NCI-H2107 (cell line): ENCODE measurements at regions not wholly inside any gene's neighbourhood (a gene's known extent, or its start where the extent isn't known, plus 50 kb on each side); places are given as distances from the start of the nearest gene placed in this dataset.
"Not testable (repeated sequence)": the region's sequence is repeated elsewhere in the genome, so short reads cannot be mapped to it uniquely, and the experiment has no call there.

Experiments used
- DNase-seq: peaks from one replicate; lab custom pipeline; 2025; lab: John Stamatoyannopoulos, UW

DNA sequence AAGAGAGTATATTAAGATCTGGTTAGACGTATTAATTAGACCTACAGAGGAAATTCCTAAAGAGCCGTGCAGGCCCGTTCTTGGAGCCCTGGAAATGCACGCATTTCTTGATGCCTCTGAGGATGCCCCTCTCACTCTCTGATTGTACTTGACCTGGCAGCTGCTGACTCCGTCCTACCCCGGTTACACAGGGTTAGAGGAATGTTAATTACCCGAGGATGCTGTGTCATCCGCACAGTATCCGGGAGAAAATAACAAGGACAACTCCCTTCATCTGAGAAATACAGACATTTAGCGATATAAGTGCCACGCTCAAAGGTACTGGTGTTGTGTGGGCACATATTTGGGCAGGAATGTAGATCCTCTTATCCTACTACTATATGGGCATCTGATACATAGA lies 404.6 kb upstream of the FAT1 start:
- no peak for DNase-seq

DNA sequence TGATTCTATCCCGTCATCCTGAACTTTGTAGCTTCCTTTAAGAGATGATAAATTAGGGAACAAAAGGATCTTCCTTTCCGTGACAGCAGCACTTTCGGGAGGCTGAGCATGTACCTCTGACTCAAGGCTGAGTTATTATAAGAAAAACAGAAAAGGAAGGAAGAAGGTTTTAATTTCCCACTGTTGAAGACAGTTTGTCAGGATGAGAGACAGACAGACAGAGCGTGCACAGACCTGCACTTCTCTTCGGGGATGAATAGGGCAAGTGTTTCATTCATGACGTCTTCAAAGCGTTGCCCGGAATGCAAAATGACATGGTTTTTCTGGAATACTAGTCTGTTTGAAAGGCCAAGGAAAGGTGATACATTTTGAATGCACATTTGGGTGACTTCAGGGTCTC lies 405.3 kb upstream of the FAT1 start:
- no peak for DNase-seq

DNA sequence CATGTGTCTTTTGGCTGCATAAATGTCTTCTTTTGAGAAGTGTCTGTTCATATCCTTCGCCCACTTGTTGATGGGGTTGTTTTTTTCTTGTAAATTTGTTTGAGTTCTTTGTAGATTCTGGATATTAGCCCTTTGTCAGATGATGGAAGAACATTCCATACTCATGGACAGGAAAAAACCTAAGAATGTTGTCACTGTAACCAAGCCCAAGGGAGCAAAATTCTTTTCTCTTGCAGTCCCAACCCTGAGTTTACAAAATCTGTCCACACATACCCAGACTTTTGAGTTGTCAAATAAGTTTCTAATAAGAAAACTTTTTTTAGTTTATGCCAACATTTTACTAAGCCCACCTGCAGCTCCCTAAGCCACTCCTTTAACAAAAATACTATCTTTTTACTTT lies 408.2 kb upstream of the FAT1 start:
- not testable (repeated sequence) for DNase-seq

DNA sequence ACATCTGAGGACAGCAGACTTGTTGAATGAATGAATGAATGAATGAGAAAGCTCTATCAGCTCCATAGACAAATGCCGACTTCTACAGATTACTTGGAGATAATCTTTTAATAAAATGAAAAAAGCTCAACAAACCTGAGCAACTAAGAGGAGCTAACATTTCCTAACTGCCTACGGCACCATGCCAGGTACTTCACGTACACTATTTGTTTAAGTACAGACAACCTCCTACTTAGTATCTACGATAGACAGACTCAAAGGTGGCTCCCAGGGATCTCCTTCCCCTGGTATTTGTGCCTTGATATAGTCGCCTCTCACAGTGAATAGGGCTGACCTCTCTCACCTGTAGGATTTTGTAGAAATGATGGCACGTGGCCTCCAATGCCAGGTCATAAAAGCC lies 412.2 kb upstream of the FAT1 start:
- DNase-seq: no peak

DNA sequence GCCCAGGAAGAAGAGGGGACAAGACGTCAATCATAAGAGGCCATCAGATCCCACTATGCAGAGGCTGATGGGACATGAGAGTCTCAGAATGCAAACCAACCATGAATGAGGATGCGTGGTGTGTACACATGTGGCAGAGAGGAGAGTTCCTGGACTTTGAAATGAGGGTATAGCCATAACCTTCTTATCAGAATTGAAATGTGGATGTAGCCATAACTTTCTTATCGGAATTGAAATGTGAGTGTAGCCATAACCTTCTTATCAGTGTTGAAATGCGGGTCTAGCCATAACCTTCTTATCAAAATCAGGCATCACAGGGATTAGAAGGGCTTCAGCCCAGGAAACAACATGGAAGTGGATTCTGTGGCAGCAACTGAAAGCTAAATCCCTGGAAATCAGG lies 415.5 kb upstream of the FAT1 start:
- no peak for DNase-seq

DNA sequence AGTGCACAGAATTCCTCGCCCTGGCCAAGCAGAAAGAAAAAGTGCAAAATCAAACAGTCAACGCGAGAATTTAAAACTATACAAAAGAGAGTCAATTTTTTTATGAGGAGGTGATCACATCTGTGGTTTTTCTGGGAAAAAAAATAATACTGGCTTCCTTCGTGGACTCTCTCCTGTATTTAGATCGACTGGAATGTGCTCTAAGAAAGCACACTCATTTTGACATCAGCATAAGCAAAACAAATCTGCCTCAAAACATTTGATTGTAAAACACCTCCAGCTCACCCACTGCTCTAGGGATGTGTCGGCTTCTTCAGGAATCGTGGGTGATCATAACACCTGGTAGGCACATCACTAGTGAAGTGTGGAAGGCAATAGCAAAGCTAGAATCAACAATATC lies 417.4 kb upstream of the FAT1 start:
- no peak for DNase-seq

DNA sequence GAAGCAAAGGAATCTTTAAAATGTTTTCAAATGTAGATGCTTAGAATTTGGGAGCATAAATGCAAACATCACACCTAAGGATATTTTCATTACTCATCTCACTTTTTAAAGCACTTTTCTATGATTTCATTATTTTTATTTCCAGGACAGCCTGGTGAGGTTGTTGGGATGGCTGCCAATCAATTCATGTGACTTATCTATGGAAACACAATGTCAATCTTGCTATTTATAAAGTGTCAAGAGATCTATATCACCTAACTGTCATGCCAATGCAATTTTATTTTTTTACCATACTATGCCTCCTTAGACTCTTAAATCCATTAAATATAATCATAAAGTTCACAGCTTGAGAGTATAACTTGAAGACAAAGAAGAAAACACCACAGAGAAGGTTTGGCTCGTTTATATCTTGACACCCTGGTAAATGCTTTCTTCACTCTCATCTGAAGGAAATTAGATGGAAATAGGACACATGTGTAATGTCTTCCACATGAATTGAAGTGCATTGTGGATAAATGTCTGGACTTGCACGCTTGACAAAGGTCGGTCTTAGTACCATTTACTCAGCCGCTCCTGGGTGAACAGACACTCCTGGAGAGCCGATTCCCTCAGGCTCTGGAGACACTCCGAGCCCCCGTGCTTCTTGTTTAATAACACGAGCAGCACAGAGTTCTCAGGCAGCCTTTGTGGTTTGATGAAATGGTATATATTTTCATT lies 425.7 kb upstream of the FAT1 start:
- DNase-seq: no peak

DNA sequence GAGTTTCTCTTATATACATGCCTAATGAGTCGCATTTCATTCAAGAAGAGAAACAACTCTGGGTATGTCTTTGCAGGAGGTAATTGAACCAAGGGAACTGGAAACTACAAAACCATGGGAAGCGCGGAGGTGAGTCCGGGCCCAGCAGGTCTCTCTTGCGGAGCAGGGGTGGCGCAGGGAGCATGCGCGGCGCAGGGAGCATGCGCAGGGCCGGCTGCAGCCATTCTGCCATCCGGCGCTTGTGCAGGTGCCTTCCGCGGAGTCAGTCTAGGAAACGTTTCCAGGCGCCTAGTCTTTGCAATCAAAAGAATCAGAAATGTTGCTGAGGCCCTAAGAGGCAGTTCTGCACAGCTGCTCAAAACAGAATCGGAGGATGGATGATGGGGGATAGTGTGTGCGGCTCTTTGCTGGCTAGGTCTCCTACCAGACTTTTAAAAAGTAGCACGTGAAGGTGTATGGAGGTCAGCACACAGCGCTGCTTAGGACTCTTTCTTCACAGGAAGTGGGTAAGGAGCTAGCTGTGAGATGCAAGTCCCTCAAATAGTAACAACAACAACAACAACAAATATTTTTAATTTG lies 433.8 kb upstream of the FAT1 start:
- no peak for DNase-seq

DNA sequence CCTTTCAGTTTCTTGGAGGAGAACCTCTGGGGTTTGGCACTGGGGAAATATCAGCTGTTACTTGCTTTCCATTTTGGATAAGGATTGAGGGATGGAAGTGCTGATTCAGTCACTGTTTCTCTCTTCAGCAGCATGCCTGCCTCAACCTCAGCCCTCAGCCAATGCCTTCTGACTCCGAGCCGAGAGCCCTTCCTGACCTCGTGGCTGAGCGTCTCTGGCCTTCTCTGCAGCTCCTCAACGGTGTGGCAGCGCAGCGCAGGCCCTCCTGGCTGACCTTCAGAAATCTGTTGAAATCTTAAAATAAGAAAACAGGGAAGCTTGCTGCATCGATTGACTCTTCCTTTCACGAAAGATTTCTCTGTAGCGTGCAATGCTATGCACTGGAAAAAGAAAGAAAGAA lies 434.3 kb upstream of the FAT1 start:
- DNase-seq: no peak

DNA sequence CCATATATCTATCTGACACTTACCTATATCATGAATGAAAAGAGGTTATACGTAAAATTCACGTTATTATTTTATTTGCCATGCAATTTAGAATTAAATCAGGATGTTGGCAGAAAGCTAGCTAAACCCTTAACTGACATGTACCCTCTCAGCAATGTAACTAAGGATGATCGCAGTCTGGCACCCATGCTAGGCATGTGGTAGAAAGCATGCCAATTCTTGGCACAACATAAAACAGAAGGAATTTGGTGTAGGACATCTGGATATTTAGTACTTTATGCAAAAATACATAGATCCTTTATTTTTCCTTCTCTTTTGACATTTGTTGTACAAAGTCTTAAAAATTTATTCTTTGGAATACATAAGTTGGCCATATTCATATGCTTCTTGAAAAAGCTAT lies 436.8 kb upstream of the FAT1 start:
- no peak for DNase-seq

DNA sequence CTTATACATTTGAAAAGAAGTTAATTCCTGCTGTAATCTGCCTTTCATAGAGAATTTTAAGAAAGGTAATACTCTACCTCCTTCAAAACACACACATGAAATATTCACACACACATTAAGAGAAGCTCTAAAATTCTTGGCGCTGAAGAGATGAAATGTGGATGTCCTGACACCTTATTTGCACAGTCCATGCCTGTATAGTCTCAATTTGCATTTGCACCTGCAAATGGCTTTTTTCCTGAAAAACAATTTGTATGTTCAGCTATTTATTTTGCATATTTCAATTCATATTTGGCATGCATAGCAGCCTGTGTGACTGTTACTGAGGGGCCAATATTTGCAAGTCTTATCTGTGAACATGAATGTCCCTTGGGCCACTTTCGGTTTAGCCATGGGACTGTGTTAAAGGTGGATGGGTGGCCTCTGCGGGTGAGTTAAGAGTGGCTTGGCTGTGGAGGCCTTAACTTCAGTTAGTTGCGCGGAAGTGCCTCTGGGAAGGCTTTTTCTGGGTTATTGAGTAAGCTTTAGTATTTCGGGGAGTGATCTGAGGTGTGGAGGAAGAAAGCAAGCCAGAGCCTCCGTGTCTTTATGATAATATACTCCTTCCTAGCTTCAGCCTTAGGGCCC lies 443.3 kb upstream of the FAT1 start:
- no peak for DNase-seq

DNA sequence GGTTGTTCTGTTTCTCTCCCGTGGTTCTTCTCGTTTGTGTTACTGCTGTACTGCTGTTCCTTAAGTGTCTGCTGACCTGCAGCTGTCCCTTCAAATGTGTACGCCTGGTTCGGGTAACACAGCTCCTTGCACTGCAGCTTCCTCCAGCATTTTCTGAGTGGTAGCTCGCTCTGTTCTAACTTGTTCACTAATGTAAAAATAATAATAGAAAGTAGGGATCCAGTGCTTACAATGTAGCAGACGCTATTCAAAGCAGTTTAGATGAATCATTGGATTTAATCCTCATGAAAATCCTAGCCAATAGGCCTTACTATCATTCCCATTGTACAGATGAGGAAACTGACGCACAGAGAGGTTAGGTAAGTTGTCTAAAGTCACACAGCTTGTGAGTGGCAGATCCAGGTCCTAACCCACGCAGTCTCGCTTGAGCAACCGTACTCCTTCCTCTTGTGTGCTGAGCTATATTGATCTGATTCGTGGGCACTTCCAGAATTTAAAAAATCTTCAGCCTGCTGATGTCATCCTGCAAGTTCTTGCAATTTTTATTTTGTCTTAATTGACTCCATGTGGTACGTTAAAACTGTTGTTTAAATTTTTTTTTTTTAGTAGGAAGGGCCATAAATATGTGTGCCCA lies 448.2 kb upstream of the FAT1 start:
- no peak for DNase-seq

DNA sequence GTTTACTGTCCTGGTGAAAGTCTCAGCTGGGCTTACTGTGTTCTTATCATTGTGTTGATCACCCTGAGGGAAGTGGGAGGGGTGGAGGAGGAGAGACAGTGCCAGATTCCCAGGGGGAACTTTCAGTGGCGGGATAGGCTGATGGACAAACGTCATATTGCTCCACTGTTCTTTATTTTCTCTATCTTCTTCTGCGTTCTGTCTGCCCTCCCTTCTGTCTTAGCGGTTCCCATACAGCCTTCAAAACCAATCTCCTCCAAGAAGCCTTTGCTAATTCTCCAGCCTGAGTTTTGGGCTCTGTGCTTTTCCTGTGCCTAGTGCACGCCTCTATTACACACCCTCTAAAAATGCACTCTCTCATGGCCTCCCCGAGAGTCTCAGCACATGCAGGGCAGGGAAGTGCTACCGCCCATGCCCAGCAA lies 448.7 kb upstream of the FAT1 start:
- DNase-seq: no peak

DNA sequence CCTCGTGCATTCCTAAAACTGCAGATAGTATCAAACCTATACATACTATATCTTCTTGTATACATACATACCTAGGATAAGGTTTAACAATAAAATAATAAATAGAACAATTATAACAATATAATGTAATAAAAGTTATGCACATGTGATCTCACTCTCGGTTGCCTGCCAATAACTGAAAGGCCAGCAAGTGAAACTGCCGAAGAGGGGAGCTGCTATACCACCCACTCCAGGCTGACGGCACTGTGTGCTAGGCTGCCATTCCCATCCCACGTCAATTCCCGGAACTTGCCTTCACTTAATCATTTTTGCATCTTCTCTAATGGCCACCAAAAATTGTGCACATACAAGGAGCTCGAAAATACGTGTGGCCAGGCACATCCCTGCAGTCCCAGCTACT lies 451.1 kb upstream of the FAT1 start:
- DNase-seq: no peak

DNA sequence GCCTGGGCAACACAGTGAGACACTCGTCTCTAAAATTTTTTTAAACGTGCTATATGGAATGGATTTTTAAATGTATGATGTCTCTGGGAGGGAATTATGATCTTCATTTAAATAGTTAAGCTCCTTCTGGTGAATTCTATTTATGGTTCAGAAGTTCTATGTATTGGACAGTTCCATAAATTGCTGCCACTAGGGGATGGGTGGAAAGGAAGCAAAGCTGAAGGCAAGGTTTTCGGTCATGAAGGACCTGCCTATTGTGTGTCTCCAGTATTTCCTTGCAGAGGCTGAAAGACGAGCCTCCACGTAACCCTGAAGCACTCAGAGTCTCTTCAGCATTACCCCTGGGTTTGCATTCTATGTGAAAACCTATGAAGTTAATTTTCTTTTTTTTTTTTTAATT lies 451.5 kb upstream of the FAT1 start:
- no peak for DNase-seq

DNA sequence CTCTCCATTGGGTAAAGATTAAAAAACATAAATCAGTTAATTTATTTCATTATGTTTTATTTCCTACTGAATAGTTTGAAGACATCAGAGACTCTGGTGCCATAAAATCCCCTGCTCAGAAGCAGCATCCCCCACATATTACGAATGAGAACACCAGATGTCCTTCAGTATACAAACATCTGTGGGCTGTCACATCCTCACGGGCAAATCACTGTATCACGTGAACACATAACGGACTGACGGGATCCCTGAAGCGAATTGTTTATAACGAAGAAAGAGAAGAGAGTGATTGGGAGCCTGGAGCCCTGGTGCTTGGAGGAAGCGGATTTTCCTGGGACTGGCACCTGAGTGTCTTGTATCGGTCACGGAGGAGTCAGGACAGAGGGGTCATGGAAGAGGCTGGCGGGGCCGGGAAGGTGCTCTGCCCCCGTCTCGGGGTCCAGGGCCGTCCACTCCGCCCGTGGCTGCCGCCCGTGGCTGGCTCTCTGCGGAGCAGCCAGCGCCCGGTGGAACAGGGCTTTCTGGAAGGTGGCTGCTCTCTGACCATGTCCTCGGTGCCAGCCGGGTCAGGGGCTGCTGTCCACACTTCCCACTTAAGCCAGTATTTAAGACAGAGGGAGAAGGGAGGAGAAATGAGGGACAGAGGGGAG lies 452.7 kb upstream of the FAT1 start:
- DNase-seq: no peak

DNA sequence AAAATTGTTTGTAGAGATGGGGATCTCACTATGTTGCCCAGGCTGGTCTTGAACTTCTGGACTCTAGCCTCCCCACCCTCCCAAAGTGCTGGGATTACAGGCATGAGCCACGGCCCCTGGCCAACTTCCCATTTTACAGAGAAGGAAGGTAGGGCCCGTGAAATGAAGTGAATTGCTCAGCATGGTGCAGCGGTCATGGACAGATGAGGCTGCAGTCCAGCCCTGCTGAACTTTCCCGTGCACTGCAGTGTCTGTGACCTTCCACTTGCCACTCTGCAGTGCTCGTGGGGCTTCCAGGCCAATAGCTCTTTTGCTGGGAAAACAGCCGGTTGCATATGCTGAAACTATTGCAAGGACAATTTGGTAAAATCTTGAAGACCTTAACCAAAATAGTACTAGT lies 454.4 kb upstream of the FAT1 start:
- DNase-seq: no peak

DNA sequence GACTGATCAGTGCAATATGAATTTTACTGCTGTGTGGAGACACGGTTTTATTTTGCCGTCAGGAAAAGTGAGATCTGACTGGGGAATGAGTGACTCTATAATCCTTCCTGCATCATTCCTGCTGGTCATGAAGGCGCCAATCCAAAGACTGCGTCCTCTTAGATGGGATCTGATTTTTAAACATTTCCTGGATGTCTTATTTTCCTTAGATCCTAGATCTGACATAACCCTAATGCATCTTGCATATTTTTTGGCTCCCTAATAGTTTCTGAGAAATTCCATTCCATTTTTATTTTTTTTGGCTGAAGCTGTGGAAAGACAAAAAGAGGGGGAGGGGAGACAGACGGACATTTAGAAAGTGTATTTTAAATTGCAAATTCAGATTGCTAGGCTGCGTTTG lies 454.9 kb upstream of the FAT1 start:
- no peak for DNase-seq

DNA sequence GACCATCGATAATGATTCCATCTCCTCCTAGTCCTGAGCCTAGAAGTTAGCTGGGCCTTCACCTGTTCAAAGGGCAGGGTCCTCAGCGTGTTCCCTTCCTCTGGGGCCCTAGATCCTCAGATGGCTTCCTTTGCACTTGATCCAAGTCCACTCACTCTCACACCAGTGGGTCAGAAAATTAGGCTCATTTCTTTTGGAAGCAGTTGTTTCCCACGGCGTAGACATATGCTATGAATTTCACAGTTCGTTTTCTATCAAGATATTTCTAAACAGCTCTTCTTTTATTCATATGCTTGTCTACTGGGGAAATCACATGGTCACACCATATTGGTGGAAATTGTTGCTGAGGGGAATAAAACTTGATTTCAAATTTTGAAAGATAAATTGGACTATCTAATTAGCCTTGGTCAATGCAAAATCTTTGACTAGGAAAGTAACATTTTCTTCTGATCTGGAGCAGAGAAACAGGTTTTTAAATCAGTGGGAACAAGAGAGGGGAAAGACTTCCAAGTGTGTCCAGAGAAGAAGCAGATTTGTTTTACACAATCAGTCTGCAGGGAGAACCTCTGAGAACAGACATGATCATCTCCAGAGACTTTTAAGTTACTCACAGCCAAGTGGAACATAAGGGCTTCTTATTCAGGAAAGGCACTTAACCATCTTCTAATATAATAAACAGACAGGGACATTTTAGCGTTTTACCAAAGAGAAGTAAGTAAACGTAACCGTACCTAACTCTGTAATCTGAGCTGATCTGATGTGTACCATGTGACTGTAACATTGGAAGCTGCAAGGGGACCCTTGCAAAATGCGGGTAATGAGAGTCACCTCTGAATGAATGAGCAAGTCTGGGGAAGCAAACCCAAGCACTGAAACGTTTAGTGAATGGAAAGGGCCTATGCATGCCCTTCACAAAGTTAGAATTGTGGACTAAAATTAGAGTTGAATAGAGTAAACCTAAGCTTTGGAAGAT lies 455.7 kb upstream of the FAT1 start:
- no peak for DNase-seq

DNA sequence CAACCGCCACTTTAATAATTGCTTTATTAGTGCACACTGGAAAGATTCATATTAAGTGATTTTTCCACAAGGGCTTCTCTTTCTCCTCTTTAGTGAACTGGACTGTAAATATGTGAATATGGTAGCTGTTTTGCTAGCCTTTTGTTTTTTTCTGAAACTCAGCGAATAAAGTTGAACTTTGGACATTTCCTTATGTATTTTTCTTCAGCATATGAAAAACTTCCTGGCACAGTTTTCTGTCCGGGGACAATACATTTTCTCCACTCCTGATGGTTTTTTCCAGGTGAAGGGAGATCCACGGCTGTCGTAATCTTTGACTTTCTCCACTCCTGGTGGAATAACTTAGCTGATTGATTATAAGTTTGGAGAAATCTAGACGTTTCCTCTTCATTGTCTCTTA lies 457.4 kb upstream of the FAT1 start:
- DNase-seq: no peak

DNA sequence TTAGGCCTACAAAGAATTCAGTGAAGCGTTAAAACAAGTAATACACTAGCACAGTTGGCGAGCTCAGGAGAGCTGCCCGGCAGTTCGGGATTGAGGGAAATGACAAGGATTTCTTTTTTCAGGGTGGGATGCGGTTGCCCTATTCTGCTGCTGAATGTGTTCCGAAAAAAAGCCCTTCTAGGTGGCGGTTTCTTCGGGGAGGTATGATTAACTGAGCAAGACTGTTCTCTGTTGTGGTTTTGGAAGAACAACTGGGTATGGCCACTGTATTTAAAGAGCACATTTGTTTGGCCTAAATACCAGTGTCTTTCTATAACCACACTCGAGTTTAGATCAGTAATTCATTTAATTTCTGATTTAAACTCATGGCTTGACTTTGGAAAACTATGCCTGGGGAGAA lies 459.7 kb upstream of the FAT1 start:
- no peak for DNase-seq

DNA sequence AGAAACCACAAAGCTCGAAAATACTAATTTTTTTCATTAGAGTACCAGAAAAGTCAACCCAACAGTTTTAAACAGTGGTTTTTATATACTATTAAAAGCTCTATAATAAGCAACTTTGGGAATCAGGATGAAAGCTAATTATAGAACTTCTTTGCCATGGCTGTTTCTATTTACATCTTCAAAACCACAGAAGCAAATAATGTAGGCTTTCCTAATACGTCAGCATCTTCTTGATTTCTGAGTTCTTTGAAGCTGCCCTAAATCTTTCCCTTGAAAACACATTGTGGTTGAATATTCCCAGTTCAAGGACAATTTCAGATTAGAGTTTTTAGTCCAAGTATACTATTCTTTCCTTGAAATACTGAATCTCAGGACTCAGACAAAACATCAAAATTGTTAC lies 460.2 kb upstream of the FAT1 start:
- no peak for DNase-seq
